K562 (cell line): ENCODE measurements at regions not wholly inside any gene's neighbourhood (a gene's known extent, or its start where the extent isn't known, plus 50 kb on each side); places are given as distances from the start of the nearest gene placed in this dataset.

Source experiments
- ATAC-seq: fragments of 200-7000 bp; cut with Tn5 transposase; 3 replicates; pipeline ENCODE4 v1.9.1; 2020; ENCODE audit warnings: moderate library complexity
- BruUV-seq: library from RNA; stranded (reverse); fragments of 400-500 nt; replicated peaks from 2 replicates; lab custom pipeline; 2021; lab: Mats Ljungman, UMichigan
- CTCF ChIA-PET: fragments of 300-600 bp; formaldehyde crosslinking; extraction: SDS; loops from one replicate; lab custom pipeline; 2021; ENCODE audit warnings: low intra/inter-chr PET ratio; lab: Yijun Ruan, JAX
- POLR2A ChIA-PET: fragments of 300-600, 350-650 bp; sonication (Branson Sonifier 250); formaldehyde crosslinking; extraction: SDS; loops from one replicate; lab custom pipeline; 2021; ENCODE audit warnings: antibody characterized with exemption, inconsistent platforms; lab: Yijun Ruan, JAX
- DNase-seq, 4 experiments: peaks; one replicate each; pipeline versions ENCODE4 v3.0.0 to v3.0.0-alpha.2; 2011 to 2018; ENCODE audit warnings: low spot score in 3 of 4, mixed read lengths in 3 of 4; ENCODE audit errors: extremely low read depth in 1 of 4
- FAIRE-seq: peaks from 2 replicates; lab custom pipeline; 2011; peaks lifted over from hg19 to GRCh38; lab: Jason Lieb, UNC
- H2AFZ ChIP-seq: 2 replicates; pipeline ENCODE4 v1.6.0; 2011; ENCODE audit warnings: low read depth, low read length, control low read depth, inconsistent platforms
- H3K27ac ChIP-seq: fragments of 200-600 bp; 3 replicates; pipeline ENCODE4 v1.8.0; 2011; ENCODE audit warnings: low read depth, mild to moderate bottlenecking, control low read depth, inconsistent platforms, low read length, moderate library complexity, mixed read lengths; ENCODE audit errors: extremely low read depth
- H3K27me3 ChIP-seq, 2 experiments: fragments of 300-600 bp in 1 of 2; 2 replicates in 1 of 2; 3 replicates in 1 of 2; pipeline versions ENCODE4 v1.6.0 to v1.8.0; 2011; ENCODE audit warnings: inconsistent platforms in 2 of 2, low read length in 2 of 2, mild to moderate bottlenecking in 1 of 2, mixed read lengths in 1 of 2, moderate library complexity in 1 of 2; ENCODE audit not compliant: control insufficient read depth in 2 of 2, insufficient read depth in 2 of 2
- H3K36me3 ChIP-seq: fragments of 300-600 bp; 3 replicates; pipeline ENCODE4 v1.8.0; 2011; ENCODE audit warnings: mild to moderate bottlenecking, low read length, inconsistent platforms; ENCODE audit not compliant: control insufficient read depth, insufficient read depth
- H3K4me1 ChIP-seq, 2 experiments: fragments of 200-600 bp in 1 of 2; replicated peaks in 1 of 2; 2 replicates in 1 of 2; 3 replicates in 1 of 2; pipeline versions ENCODE4 v1.5.1 to v1.8.0; 2011; ENCODE audit warnings: inconsistent platforms in 2 of 2, low read length in 2 of 2, mild to moderate bottlenecking in 1 of 2, mixed read lengths in 1 of 2, moderate library complexity in 1 of 2; ENCODE audit not compliant: control insufficient read depth in 2 of 2, insufficient read depth in 2 of 2
- H3K4me2 ChIP-seq: 2 replicates; pipeline ENCODE4 v1.6.1; 2011; ENCODE audit warnings: low read length, control low read depth, inconsistent platforms, mixed read lengths; ENCODE audit not compliant: insufficient read depth
- H3K4me3 ChIP-seq: fragments of 200-600 bp; sonication (generic), shearing (Covaris generic); 2 replicates; pipeline ENCODE4 v1.5.1; 2016; ENCODE audit warnings: control low read depth, inconsistent platforms
- H3K79me2 ChIP-seq: fragments of 200-600 bp; 3 replicates; pipeline ENCODE4 v1.8.0; 2011; ENCODE audit warnings: low read length, inconsistent platforms; ENCODE audit not compliant: control insufficient read depth, insufficient read depth
- H3K9ac ChIP-seq, 2 experiments: 2 replicates each; pipeline versions ENCODE4 v1.6.0 to v1.6.1; 2011; ENCODE audit warnings: low read depth in 2 of 2, low read length in 2 of 2, control low read depth in 1 of 2, inconsistent platforms in 1 of 2, mild to moderate bottlenecking in 1 of 2, mixed read lengths in 1 of 2; ENCODE audit not compliant: insufficient read depth in 1 of 2
- H3K9me1 ChIP-seq: one replicate; pipeline ENCODE4 v1.6.0; 2011; ENCODE audit warnings: inconsistent platforms, mild to moderate bottlenecking, low read length, moderate library complexity; ENCODE audit not compliant: control insufficient read depth, insufficient read depth
- H3K9me3 ChIP-seq: replicated peaks from 2 replicates; pipeline ENCODE4 v1.5.1; 2011; ENCODE audit warnings: low read depth, low read length, inconsistent platforms; ENCODE audit not compliant: control insufficient read depth, insufficient read depth
- H4K20me1 ChIP-seq: replicated peaks from 2 replicates; pipeline ENCODE4 v1.6.1; 2011; ENCODE audit warnings: low read length, inconsistent platforms, mixed read lengths; ENCODE audit not compliant: control insufficient read depth, insufficient read depth
- CUX1 ChIP-seq: fragments of 200-800 bp; sonication (Bioruptor generic); IDR thresholded peaks from 2 replicates; pipeline ENCODE4 v1.6.1; 2016; ENCODE audit warnings: missing genetic modification characterization, missing compliant biosample characterization
- MYC ChIP-seq, 2 experiments: fragments of 250-450 bp in 1 of 2; sonication (Bioruptor Pico) in 1 of 2; IDR thresholded peaks; 2 replicates each; pipeline versions ENCODE4 v1.5.1 to v1.6.1; 2012 to 2021; ENCODE audit warnings: low read depth in 2 of 2, borderline replicate concordance in 1 of 2, improper control_type of control experiment in 1 of 2, low read length in 1 of 2, mild to moderate bottlenecking in 1 of 2, moderate library complexity in 1 of 2
- NFIC ChIP-seq: fragments of 450-650 bp; IDR thresholded peaks from 2 replicates; pipeline ENCODE4 v1.6.1; 2017; ENCODE audit warnings: mild to moderate bottlenecking, inconsistent platforms
- SRSF7 ChIP-seq: fragments of 200-400 bp; formaldehyde crosslinking; optimal IDR thresholded peaks from 2 replicates; pipeline ENCODE3; 2017; ENCODE audit warnings: mild to moderate bottlenecking, low read depth, low read length
- TBL1XR1 ChIP-seq, 2 experiments: IDR thresholded peaks; 2 replicates each; pipeline ENCODE4 v1.6.1; 2012; ENCODE audit warnings: improper control_type of control experiment in 2 of 2, low read length in 2 of 2, mild to moderate bottlenecking in 1 of 2
- ZBTB8A ChIP-seq: fragments of 450-650 bp; IDR thresholded peaks from 2 replicates; pipeline ENCODE4 v1.6.1; 2018; ENCODE audit warnings: mild to moderate bottlenecking, moderate library complexity; ENCODE audit not compliant: partially characterized antibody
- ZNF347 ChIP-seq: fragments of 450-650 bp; formaldehyde crosslinking; IDR thresholded peaks from 2 replicates; pipeline ENCODE4 v1.4.0; 2020; ENCODE audit warnings: low read depth, mild to moderate bottlenecking, moderate library complexity
- WGBS: fragments of 100-300 bp; shearing (Covaris generic); methylation state at CpG from one replicate; pipeline ENCODE4 v1.1.6; 2016; ENCODE audit warnings: low coverage, mixed read lengths; ENCODE audit not compliant: insufficient coverage; ENCODE audit errors: missing lambda C conversion rate; 5-methylcytosine and 5-hydroxymethylcytosine counted together
- in situ Hi-C: fragments of 300-500 bp; cut with MboI; formaldehyde crosslinking; loops from 4 replicates; pipeline ENCODE4 v1.15.0; 2018; ENCODE audit warnings: inconsistent platforms, mixed read lengths
- intact Hi-C: fragments of 100-400 bp; cut with micrococcal nuclease; formaldehyde crosslinking; loops from 2 replicates; pipeline ENCODE4 v1.14.2; 2022

GRCh38 chr21:35328856-35329455 is 279.9 kb upstream of the RUNX1 start:
- Histone ChIP-seq H3K27me3 (no peaks in the 10 kb centered on the region), H3K9me3 (no peaks in the 10 kb centered on the region), H3K4me3 (no peak overlapping the region), H2AFZ (peak overlapping the region; percentile 36; the same call in 1 of the 2 replicates), H3K4me2 (no peak overlapping the region), H3K36me3 (no peaks in the 10 kb centered on the region), H3K4me1 (peaks cover 0 to 12% of the 10 kb centered on the region in 2 experiments; a peak in 2 of 5 replicates), H3K79me2 (no peaks in the 10 kb centered on the region), H3K27ac (no peak overlapping the region), H3K9me1 (no peaks in the 10 kb centered on the region), H4K20me1 (no peaks in the 10 kb centered on the region), H3K9ac (no peak overlapping the region)
- DNase-seq, result no peak
- WGBS, result 28% methylated on average over 6 of the region's 6 CpGs
- no peak for ATAC-seq
- no peak for FAIRE-seq
- in situ Hi-C loops (no loop called here), intact Hi-C loops (no loop called here)
- ChIA-PET POLR2A (no interaction called here), CTCF (interaction anchor here (0.6 kb wide), 1 partner anchor 15 kb away, joined by 4 read pairs; no protein-coding TSS in a partner anchor)
- no TSS peak for BruUV-seq
- TF ChIP-seq ZNF347 (CRISPR knock-in tag), result no peak
- no peak for TF ChIP-seq SRSF7
- TF ChIP-seq TBL1XR1 (IDR thresholded peaks at IDR 0.05; ENCODE audit: low read length in 2 of 2), result no peak
- no peak for TF ChIP-seq CUX1
- TF ChIP-seq ZBTB8A, result no peak
- no peak for TF ChIP-seq MYC (IDR thresholded peaks at IDR 0.05; ENCODE audit: low read depth, low read length)
- no peak for TF ChIP-seq MYC (CRISPR knock-in tag; IDR thresholded peaks at IDR 0.05; ENCODE audit: borderline replicate concordance, low read depth)
- peak; percentile 52 for TF ChIP-seq NFIC
